GM04503 (cell line): ENCODE measurements at regions not wholly inside any gene's neighbourhood (a gene's known extent, or its start where the extent isn't known, plus 50 kb on each side); places are given as distances from the start of the nearest gene placed in this dataset.

Source experiments
- DNase-seq: peaks from one replicate; pipeline ENCODE4 v3.0.0-alpha.2; 2012; ENCODE audit warnings: low read depth

DNA sequence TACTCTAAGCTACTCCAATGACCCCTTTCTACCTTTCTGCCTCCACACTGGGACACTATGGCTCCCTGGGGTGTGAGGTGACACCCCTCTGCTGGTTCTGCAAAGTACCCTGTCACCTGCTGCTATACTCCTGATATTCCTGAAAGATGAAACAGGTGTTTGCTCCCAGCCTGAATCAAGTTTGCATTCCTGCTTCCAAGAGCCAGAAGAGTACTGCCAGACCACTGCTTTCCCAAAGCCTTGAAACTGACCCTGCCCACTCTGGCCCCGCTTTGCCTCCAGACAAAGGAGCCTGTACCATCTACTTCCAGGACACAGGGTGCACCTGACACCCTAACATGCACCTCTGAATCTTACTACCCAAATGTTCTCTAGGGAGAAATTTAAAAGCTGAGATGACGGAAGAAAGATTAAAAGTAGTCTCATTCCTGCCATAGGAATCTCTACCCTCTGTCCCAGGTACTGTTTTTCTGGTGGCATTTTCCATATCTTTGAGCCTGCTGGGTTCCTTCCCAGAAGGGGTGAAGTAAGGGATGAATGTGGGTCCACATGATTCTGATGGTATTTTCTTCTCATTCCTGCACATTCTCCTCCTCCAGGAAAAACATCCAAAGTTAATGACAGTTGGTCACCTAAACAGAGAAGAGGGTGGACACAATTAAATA is 70.3 kb upstream of the DUSP10 start:
- DNase-seq = no peak

DNA sequence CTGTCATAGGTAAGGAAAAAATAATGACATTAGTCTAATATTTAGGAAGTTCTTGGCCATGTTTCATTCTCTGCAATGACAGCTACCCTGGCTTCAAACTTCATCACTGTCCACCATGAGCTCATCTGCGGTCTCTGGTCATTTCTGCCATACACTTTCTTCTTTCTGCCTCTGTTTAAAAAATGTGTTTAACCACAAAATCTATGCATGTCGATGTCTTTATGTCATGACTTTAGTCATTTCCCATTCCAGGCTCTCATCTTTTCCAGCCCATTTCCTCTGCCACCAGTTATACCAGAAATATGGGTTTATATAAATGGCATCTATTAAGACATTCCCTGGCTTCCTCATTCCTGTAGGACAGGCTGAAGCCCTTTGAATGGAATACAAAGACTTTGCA is 68.5 kb upstream of the DUSP10 start:
- DNase-seq = peak; percentile 61

DNA sequence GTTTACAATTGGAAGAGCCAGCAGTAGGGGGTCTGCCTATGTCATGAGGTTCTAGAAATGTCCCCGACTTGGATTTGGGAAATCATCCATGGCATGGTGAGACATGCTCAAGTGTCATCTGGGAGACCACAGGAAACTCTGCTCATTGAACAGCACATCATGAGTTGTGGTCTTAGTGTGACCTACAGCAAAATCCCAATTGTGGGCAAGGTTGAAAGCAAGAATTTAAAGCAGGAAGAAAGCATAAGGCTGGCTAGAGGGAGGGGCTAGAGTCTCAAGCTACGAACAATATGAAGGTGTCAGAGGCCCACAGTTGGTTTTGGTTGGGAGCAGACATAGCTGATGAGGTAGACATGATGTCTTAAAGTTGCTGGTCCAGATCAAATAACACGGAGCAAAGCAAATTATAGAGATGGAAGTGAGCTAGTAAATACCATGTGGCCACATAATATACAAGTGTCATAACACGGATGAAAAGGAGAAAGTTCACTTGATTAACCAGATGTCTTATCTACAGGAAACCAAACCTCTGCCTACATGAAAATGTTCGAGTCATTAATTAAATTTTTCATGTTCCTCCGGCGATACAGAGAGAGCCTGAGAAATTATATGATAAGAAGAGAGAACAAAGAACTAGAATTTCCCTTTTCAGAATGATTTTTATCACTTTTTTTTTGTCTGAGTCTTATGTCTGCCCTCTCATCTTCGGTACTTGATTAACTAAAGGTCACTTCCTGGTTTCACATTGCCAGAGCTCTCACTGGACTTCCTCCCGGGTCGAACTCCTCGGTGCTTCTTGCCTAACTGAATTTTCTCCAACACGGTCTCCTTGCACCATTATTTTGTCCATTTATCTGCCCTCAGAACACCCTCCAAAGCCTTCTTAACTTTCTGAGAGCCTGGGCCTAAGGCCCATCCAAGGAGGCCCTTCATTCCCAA is 67.5 kb upstream of the DUSP10 start:
- DNase-seq = no peak

- no peak for DNase-seq
Observed at GRCh38 chr1:221806984-221807383, 65.1 kb upstream of the DUSP10 start.

GRCh38 chr1:221806236-221806635 is 64.3 kb upstream of the DUSP10 start:
- DNase-seq = no peak

GRCh38 chr1:221805121-221805520 is 63.2 kb upstream of the DUSP10 start:
- DNase-seq = no peak

GRCh38 chr1:221804303-221804702 is 62.4 kb upstream of the DUSP10 start:
- no peak for DNase-seq

DNA sequence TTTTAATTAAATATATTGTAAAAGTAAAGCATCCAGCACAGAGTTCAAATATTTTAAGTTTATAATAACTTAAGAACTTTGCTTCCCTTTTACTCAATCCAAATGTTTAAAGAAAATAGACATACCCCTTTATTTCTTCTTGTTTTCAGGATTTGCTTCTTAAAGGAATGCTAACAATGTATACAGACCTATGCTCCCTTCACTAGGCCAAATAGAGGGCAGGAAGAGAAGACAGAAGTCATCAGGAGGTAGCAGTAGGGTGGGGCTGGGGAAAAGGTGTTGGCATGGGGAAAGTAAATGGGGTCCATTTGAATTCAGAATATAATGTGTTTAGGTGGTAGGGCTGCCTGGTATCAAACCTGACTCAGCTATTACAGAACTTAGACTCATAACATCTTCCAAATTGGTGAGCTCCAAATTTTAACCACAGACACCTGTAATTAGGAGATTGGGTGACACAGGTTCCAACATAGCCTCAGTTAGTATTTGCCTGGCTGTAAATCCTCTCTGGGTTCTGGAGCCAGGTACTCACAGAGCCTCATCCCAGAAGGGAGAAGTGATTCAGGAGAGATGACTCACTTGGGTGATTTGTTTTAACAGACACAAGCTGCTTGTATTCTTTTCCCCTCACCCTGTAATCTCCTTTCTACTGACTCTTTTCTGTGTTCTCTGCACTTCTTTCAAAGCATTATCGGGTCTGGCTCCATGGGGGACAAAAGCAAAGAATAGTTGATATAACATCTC is 60.1 kb upstream of the DUSP10 start:
- DNase-seq = no peak

- no peak for DNase-seq
Observed at GRCh38 chr1:221801251-221801661, 59.4 kb upstream of the DUSP10 start.

DNA sequence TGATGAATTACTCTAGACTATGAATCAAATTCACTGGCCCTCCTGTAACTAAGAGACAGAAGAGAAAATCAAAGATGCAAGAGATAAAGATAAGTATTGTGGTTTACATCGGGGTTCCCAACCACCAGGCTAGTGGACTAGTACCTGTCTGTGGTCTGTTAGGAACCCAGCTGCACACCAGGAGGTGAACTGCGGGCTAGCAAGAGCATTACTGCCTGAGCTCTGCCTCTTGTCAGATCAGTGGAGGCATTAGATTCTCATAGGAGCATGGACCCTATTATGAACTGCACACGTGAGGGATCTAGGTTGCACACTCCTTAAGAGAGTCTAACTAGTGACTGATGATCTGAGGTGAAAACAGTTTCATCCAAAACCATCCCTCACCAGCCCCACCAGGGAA is 58.9 kb upstream of the DUSP10 start:
- DNase-seq = no peak

GRCh38 chr1:221797506-221797905 is 55.6 kb upstream of the DUSP10 start:
- no peak for DNase-seq

DNA sequence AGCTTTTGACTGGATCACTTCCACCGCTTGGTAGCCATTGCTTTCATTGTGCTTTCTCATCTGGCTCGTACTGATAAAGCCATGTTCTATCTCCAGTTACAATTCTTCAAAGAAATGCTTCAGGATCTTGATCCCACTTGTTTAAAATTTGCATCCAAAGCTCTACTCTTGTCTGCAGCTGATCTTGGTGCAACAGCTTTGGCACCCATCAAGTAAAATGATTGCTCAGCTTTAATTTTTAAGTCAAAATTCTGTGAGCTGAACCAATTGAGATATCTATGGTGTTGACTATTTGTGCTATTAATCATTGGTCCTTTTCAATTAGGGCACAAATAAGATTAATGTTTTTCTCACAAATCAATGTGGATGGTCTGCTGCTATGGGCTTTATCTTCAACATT is 54.8 kb upstream of the DUSP10 start:
- DNase-seq = no peak

GRCh38 chr1:221795380-221795779 is 53.5 kb upstream of the DUSP10 start:
- no peak for DNase-seq

DNA sequence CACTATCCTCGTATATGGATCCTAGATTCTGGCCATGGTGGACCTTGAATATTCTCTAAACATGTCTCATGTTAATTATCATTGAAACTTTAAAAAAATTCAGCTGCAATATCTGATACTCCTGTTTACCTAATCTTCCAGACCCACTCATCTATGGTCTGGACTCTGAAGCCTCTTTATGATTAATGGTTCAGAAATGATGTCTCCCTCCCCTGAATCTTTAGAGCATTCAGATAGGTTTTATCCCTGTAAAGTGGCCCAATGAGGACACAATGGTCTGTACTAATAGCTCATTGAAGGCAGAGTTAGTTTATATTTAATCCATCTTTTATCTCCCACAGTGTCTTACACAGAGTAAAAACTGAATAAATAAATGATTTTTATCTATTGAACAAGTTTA is 53.0 kb upstream of the DUSP10 start:
- no peak for DNase-seq

DNA sequence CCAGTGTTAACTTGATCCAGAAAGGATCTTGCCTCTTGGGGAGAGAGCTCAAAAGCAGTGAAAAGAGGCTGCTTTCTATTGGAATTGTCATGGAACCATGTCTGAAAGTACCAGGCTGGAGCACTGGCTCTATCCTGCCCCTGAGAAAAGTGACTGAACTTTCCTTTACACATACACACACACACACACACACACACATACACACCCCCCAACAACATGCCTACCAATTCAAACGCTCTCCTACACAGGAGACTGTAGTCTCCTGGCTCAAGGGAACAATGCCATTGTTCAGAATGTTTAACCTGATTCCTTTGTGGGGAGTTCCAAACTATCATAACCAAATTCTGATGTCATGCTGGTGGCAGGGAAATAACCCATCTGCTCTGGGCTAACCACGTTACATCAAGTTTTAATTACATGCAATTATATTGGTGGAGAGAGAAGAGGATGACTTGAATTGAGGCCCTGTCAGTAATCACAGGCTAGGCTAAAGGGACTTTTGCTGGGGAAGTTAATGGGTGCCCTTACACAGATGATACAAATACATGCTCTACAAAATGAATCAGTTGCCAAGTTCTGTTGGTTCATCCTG is 52.3 kb upstream of the DUSP10 start:
- no peak for DNase-seq

GRCh38 chr1:221793439-221794078 is 51.7 kb upstream of the DUSP10 start:
- DNase-seq = no peak

- DNase-seq = no peak
Observed at GRCh38 chr1:221791846-221792245, 50.0 kb upstream of the DUSP10 start.
